Mesothelial cell of epicardium (in vitro differentiated cells): ENCODE measurements at regions not wholly inside any gene's neighbourhood (a gene's known extent, or its start where the extent isn't known, plus 50 kb on each side); places are given as distances from the start of the nearest gene placed in this dataset.

Experiments used
- DNase-seq, 2 experiments: peaks; one replicate each; pipeline ENCODE4 v3.0.0; 2021; ENCODE audit warnings: low spot score in 2 of 2; ENCODE audit not compliant: unreplicated experiment in 2 of 2
- H3K27ac Mint-ChIP-seq: 2 replicates; pipeline ENCODE4 v1.8.0; 2021; ENCODE audit warnings: mixed read lengths
- H3K27me3 Mint-ChIP-seq: 2 replicates; pipeline ENCODE4 v1.8.0; 2021; ENCODE audit warnings: low read depth, mixed read lengths
- H3K36me3 Mint-ChIP-seq: 2 replicates; pipeline ENCODE4 v1.8.0; 2021; ENCODE audit warnings: mixed read lengths
- H3K4me1 Mint-ChIP-seq: 2 replicates; pipeline ENCODE4 v1.8.0; 2021; ENCODE audit warnings: mixed read lengths
- H3K4me3 Mint-ChIP-seq: 2 replicates; pipeline ENCODE4 v1.8.0; 2021; ENCODE audit warnings: mild to moderate bottlenecking, moderate library complexity, mixed read lengths
- H3K9me3 Mint-ChIP-seq: 2 replicates; pipeline ENCODE4 v1.8.0; 2021; ENCODE audit warnings: mixed read lengths
- CTCF ChIP-seq: fragments of 200-600 bp; sonication (generic); IDR thresholded peaks from one replicate; pipeline ENCODE4 v1.5.0; 2021; ENCODE audit warnings: antibody characterized with exemption; ENCODE audit not compliant: unreplicated experiment

- no peak for DNase-seq
- Mint-ChIP-seq H3K4me1 (no peaks in the 10 kb centered on the region), H3K27me3 (peaks cover 9% of the 10 kb centered on the region), H3K36me3 (no peaks in the 10 kb centered on the region), H3K9me3 (no peaks in the 10 kb centered on the region), H3K27ac (no peak overlapping the region), H3K4me3 (no peak overlapping the region)
- TF ChIP-seq CTCF = no peak
Observed at GRCh38 chr10:120727001-120727400, 124.2 kb upstream of the WDR11 start.

GRCh38 chr10:120729547-120729946 is 121.6 kb upstream of the WDR11 start:
- DNase-seq = no peak
- Mint-ChIP-seq H3K36me3 (no peaks in the 10 kb centered on the region), H3K4me1 (no peaks in the 10 kb centered on the region), H3K9me3 (no peaks in the 10 kb centered on the region), H3K27ac (no peak overlapping the region), H3K4me3 (no peak overlapping the region), H3K27me3 (peaks cover 9% of the 10 kb centered on the region)
- TF ChIP-seq CTCF = no peak

GRCh38 chr10:120732067-120732466 is 119.1 kb upstream of the WDR11 start:
- Mint-ChIP-seq H3K27me3 (peaks cover 16% of the 10 kb centered on the region), H3K27ac (no peak overlapping the region), H3K4me1 (no peaks in the 10 kb centered on the region), H3K9me3 (no peaks in the 10 kb centered on the region), H3K36me3 (no peaks in the 10 kb centered on the region), H3K4me3 (no peak overlapping the region)
- no peak for DNase-seq
- no peak for TF ChIP-seq CTCF

- no peaks in the 10 kb centered on the region for H3K36me3 Mint-ChIP-seq
- H3K4me1 Mint-ChIP-seq = no peaks in the 10 kb centered on the region
- DNase-seq = no peak
- no peaks in the 10 kb centered on the region for H3K9me3 Mint-ChIP-seq
- no peak for TF ChIP-seq CTCF
- no peak overlapping the region for H3K27ac Mint-ChIP-seq
- peaks cover 23% of the 10 kb centered on the region for H3K27me3 Mint-ChIP-seq
- no peak overlapping the region for H3K4me3 Mint-ChIP-seq
Observed at GRCh38 chr10:120732643-120733313, 118.4 kb upstream of the WDR11 start.

- DNase-seq = no peak
- Mint-ChIP-seq H3K36me3 (no peaks in the 10 kb centered on the region), H3K4me1 (no peaks in the 10 kb centered on the region), H3K27ac (no peak overlapping the region), H3K27me3 (peaks cover 40% of the 10 kb centered on the region), H3K4me3 (no peak overlapping the region), H3K9me3 (no peaks in the 10 kb centered on the region)
- TF ChIP-seq CTCF = no peak
Observed at GRCh38 chr10:120734483-120735078, 116.6 kb upstream of the WDR11 start.
